Caki2 (cell line): ENCODE measurements at regions not wholly inside any gene's neighbourhood (a gene's known extent, or its start where the extent isn't known, plus 50 kb on each side); places are given as distances from the start of the nearest gene placed in this dataset.

ENCODE experiments used
- DNase-seq: peaks from one replicate; pipeline ENCODE4 v3.0.0-alpha.2; 2015; ENCODE audit warnings: low read depth
- in situ Hi-C: cut with HindIII; loops from 2 replicates; pipeline ENCODE4 v1.10.0; 2016; ENCODE audit warnings: low sequenced_read_pairs, low pct_unique_long_range_greater_than_20kb, mixed read lengths

DNA sequence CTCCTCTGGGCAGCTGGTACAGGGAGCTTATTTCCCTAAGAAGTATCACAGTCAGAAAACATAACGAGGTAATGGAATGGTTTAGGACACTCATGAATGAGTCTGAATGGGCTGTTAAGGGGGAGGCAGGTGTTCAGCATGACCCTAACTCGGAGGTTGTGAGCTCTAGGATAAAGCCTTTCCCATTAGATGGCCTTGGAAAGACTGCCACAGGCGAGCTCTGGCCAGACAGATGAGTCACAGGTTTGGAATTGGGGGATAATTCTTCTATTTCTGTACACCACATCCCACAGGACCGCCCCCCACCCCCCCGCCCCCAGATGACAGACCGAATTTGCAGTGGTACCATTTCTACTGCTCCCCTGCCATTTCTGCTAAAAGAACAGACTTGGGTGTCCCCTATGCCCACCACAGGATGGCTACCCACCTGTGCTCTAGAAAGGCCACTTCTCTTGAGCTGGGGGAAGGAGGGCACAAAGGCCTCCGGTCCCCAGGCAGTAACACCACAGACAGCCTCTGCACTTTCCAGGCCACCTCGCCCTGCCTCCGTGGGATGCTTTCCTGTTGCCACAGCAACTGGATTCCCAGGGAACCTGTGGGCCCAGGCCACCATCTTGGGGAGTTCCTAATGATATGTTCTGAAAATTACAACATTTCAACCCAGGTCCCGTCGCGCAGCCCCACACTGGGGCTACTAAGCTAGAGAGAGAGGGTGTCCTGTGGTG lies 76.7 kb downstream of the TRIM29 start:
- in situ Hi-C loops: no loop called here

GRCh38 chr11:120060512-120060911 lies 77.4 kb downstream of the TRIM29 start:
- in situ Hi-C loops: no loop called here
- no peak for DNase-seq

More for the DNA sequence above, 76.7 kb downstream of the TRIM29 start:
- no peak for DNase-seq

GRCh38 chr11:120058931-120059330 lies 79.0 kb downstream of the TRIM29 start:
- no peak for DNase-seq

GRCh38 chr11:120057595-120058581 lies 80.0 kb downstream of the TRIM29 start:
- no peak for DNase-seq
- in situ Hi-C loops: no loop called here

More at GRCh38 chr11:120058931-120059330, 79.0 kb downstream of the TRIM29 start:
- in situ Hi-C loops: no loop called here

- in situ Hi-C loops: no loop called here
- DNase-seq: no peak
Measured at GRCh38 chr11:120057028-120057330, 80.9 kb downstream of the TRIM29 start.

- in situ Hi-C loops: no loop called here
Measured at GRCh38 chr11:120056301-120057027, 81.4 kb downstream of the TRIM29 start.

GRCh38 chr11:120055646-120056045 lies 82.3 kb downstream of the TRIM29 start:
- no peak for DNase-seq
- in situ Hi-C loops: no loop called here

More at GRCh38 chr11:120056301-120057027, 81.4 kb downstream of the TRIM29 start:
- DNase-seq: no peak

DNA sequence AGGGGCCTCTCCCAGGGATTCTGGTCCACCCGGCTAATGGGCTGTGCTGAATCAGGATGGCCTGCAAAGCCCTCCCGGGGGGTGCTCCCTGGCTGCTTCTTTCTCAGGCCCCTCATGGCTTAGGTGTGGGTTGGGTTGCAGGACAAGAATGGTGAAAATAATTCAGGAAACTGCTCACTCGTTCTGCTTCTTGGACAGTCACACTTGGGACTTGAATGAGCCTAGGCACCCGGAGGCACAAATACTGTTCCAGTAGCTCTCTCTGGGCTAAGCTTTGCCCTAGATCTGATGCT lies 83.2 kb downstream of the TRIM29 start:
- in situ Hi-C loops: no loop called here
- DNase-seq: no peak

- in situ Hi-C loops: no loop called here
- no peak for DNase-seq
Measured at GRCh38 chr11:120054016-120054752, 83.7 kb downstream of the TRIM29 start.

GRCh38 chr11:120052196-120052775 lies 85.6 kb downstream of the TRIM29 start:
- in situ Hi-C loops: no loop called here
- no peak for DNase-seq

GRCh38 chr11:120044011-120044675 lies 93.8 kb downstream of the TRIM29 start:
- in situ Hi-C loops: no loop called here

DNA sequence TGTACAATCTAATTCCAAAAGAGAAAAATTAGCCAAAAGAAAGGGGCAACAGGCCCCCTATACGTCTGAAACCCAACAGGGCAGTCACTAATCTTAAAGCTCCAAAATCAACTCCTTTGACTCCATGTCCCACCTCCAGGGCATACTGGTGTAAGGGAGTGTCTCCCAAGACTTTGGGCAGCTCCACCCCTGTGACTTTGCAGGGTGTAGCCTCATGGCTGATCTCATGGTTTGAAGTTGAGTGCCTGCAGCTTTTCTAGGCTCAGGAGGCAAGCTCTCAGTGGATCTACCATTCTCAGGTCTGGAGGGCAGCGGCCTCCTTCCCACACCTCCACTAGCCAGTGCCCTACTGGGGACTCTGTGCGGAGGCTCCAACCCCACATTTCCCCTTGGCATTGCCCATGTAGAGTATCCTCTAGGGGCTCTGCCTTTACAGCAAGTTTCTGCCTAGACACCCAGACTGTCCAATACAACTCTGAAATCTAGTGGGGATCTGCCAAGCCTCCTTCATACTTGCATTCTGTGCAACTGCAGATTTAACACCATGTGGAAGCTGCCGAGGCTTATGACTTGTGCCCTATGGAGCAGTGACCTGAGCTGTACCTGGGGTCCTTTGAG lies 94.5 kb downstream of the TRIM29 start:
- DNase-seq: no peak
- in situ Hi-C loops: no loop called here

More at GRCh38 chr11:120044011-120044675, 93.8 kb downstream of the TRIM29 start:
- no peak for DNase-seq

DNA sequence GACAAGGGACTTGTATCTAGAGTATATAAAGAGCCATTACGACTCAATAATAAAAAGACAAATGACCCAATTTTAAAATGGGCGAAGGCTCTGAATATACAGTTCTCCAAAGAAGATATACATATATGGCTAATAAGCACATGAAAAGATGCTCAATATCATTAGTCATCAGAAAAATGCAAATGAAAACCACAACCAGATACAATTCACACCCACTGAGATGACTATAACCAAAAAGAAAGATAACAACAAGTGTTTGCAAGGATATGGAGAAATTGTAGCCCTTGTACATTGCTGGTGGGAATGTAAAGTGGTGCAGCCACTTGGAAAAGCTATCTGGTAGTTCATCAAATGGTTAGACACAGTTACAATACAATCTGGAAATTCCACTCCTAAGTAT lies 96.3 kb downstream of the TRIM29 start:
- DNase-seq: no peak
- in situ Hi-C loops: no loop called here

DNA sequence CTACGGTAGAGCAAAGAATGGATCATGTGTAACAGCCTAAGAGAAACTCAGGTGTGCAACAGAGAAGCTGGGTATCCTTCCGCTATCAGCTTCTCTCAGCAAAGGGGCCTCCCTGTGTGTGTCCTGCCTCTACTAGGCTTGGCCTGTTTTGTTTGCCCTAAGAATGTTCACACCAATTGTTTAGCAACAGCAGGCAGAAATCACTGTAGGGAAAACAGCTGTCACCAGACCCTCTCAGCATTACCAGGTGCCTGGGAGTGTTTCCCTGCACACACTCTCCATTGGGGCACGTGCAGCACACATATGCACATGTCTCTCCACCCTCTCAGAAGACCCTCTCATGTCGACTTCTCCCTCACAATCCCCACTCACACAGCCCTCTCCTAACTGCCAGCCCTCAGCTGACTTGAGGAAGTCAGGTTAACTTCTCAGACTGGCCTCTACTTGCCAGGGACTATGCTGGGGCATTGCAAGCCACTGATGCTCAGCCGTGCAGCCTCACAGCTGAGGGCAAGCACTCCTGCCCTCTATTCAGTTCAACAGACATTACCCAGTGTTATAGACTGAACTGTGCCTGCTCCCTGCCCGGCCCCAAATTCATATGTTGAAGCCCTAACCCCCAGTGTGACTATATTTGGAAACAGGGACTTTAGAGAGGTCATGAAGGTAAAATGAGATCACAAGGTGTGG lies 97.6 kb downstream of the TRIM29 start:
- DNase-seq: no peak
- in situ Hi-C loops: no loop called here

GRCh38 chr11:120039039-120039438 lies 98.9 kb downstream of the TRIM29 start:
- no peak for DNase-seq
- in situ Hi-C loops: no loop called here

GRCh38 chr11:120037111-120037510 lies 100.8 kb downstream of the TRIM29 start:
- in situ Hi-C loops: no loop called here
- DNase-seq: no peak

DNA sequence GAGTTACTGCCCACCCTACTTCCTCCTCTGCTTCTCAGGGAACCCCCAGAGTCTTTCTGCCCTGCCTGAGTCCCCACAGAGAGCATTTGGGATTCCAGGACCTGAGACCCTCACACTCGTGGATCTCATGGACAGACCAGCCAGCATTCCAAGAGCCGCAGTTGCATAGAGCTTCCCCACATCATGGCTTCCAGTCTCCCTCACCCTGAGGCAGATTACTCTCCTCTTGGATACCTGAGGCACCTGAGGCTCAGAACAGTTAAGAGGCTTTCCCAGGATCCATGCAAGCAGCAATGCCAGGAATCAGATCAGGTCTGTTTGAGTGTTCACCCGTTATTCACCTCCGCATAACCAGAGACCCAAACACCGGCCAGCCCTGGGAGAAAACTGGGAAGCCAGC lies 102.2 kb downstream of the TRIM29 start:
- in situ Hi-C loops: no loop called here
- no peak for DNase-seq
